Mesendoderm (in vitro differentiated cells): ENCODE measurements at regions not wholly inside any gene's neighbourhood (a gene's known extent, or its start where the extent isn't known, plus 50 kb on each side); places are given as distances from the start of the nearest gene placed in this dataset.

Experiments
- DNase-seq: peaks from one replicate; pipeline ENCODE4 v3.0.0; 2013
- H2AK5ac ChIP-seq: 2 replicates; pipeline ENCODE4 v1.6.1; 2013; ENCODE audit warnings: low read length, inconsistent platforms
- H2BK120ac ChIP-seq: 2 replicates; pipeline ENCODE4 v1.6.1; 2013; ENCODE audit warnings: low read depth, mild to moderate bottlenecking, low read length, moderate library complexity, mixed read lengths
- H2BK15ac ChIP-seq: replicated peaks from 2 replicates; pipeline ENCODE4 v1.6.1; 2013; ENCODE audit warnings: low read depth, mild to moderate bottlenecking, moderate library complexity
- H2BK5ac ChIP-seq: 2 replicates; pipeline ENCODE4 v1.6.1; 2013; ENCODE audit warnings: low read length, inconsistent platforms
- H3K18ac ChIP-seq: 2 replicates; pipeline ENCODE4 v1.6.1; 2013; ENCODE audit warnings: mild to moderate bottlenecking, low read length, mixed read lengths
- H3K23ac ChIP-seq: one replicate; pipeline ENCODE4 v1.6.1; 2013; ENCODE audit warnings: low read length
- H3K27ac ChIP-seq: 2 replicates; pipeline ENCODE4 v1.5.1; 2013; ENCODE audit warnings: low read depth, mild to moderate bottlenecking, inconsistent platforms, low read length, moderate library complexity
- H3K27me3 ChIP-seq: 2 replicates; pipeline ENCODE4 v1.6.1; 2013; ENCODE audit warnings: low read length, control low read depth, mild to moderate bottlenecking, inconsistent platforms; ENCODE audit not compliant: insufficient read depth, poor library complexity
- H3K36me3 ChIP-seq: 2 replicates; pipeline ENCODE4 v1.6.1; 2013; ENCODE audit warnings: low read length, inconsistent platforms; ENCODE audit not compliant: control insufficient read depth, insufficient read depth
- H3K4ac ChIP-seq: one replicate; pipeline ENCODE4 v1.6.1; 2013; ENCODE audit warnings: low read depth, mild to moderate bottlenecking, low read length, moderate library complexity
- H3K4me1 ChIP-seq: 2 replicates; pipeline ENCODE4 v1.6.1; 2013; ENCODE audit warnings: low read depth, low read length, inconsistent platforms; ENCODE audit not compliant: control insufficient read depth
- H3K4me2 ChIP-seq: 2 replicates; pipeline ENCODE4 v1.6.1; 2013; ENCODE audit warnings: low read length
- H3K4me3 ChIP-seq: 2 replicates; pipeline ENCODE4 v1.5.1; 2013; ENCODE audit warnings: mild to moderate bottlenecking, low read length
- H3K56ac ChIP-seq: one replicate; pipeline ENCODE4 v1.6.1; 2013; ENCODE audit warnings: low read length
- H3K79me1 ChIP-seq: 2 replicates; pipeline ENCODE4 v1.6.1; 2013; ENCODE audit warnings: low read length, inconsistent platforms
- H3K79me2 ChIP-seq: 2 replicates; pipeline ENCODE4 v1.6.1; 2013; ENCODE audit warnings: mild to moderate bottlenecking, low read length; ENCODE audit not compliant: control insufficient read depth, insufficient read depth
- H3K9ac ChIP-seq: 2 replicates; pipeline ENCODE4 v1.6.1; 2013; ENCODE audit warnings: low read length, inconsistent platforms
- H4K5ac ChIP-seq: one replicate; pipeline ENCODE4 v1.6.1; 2013; ENCODE audit warnings: low read length
- H4K8ac ChIP-seq: one replicate; pipeline ENCODE4 v1.6.1; 2013; ENCODE audit warnings: low read depth, mild to moderate bottlenecking, control low read depth, low read length, moderate library complexity
- WGBS: extraction: QIAGEN DNeasy Blood & Tissue Kit; methylation state at CpG from one replicate; pipeline ENCODE4 v1.1.7; 2013; ENCODE audit warnings: low lambda C conversion rate, missing lambda C conversion rate; ENCODE audit not compliant: insufficient coverage; ENCODE audit errors: extremely low coverage; 5-methylcytosine and 5-hydroxymethylcytosine counted together

- H4K5ac ChIP-seq = no peak overlapping the region
- DNase-seq = no peak
- no peak overlapping the region for H2BK5ac ChIP-seq
- H3K36me3 ChIP-seq = no peaks in the 10 kb centered on the region
- H3K79me1 ChIP-seq = no peaks in the 10 kb centered on the region
- H2BK120ac ChIP-seq = no peak overlapping the region
- no peak overlapping the region for H3K9ac ChIP-seq
- H2BK15ac ChIP-seq = no peak overlapping the region
- H3K56ac ChIP-seq = no peak overlapping the region
- H3K27ac ChIP-seq = no peak overlapping the region
- H3K4me2 ChIP-seq = no peak overlapping the region
- WGBS = no CpG with 5 or more reads among the region's 4 CpGs
- no peaks in the 10 kb centered on the region for H3K79me2 ChIP-seq
- H4K8ac ChIP-seq = no peak overlapping the region
- H3K4ac ChIP-seq = no peak overlapping the region
- H2AK5ac ChIP-seq = no peak overlapping the region
- H3K4me1 ChIP-seq = no peaks in the 10 kb centered on the region
- no peaks in the 10 kb centered on the region for H3K27me3 ChIP-seq
- no peak overlapping the region for H3K4me3 ChIP-seq
- H3K23ac ChIP-seq = no peak overlapping the region
- no peak overlapping the region for H3K18ac ChIP-seq
Measured at GRCh38 chr5:125286271-125286670, 539.8 kb upstream of the ZNF608 start.

- Histone ChIP-seq H3K9ac (no peak overlapping the region), H2BK120ac (no peak overlapping the region), H2BK5ac (no peak overlapping the region), H3K27ac (no peak overlapping the region), H3K4me1 (no peaks in the 10 kb centered on the region), H3K23ac (no peak overlapping the region), H3K4ac (no peak overlapping the region), H3K4me3 (no peak overlapping the region), H2BK15ac (no peak overlapping the region), H3K18ac (no peak overlapping the region), H4K5ac (no peak overlapping the region), H3K27me3 (no peaks in the 10 kb centered on the region), H3K79me1 (no peaks in the 10 kb centered on the region), H2AK5ac (no peak overlapping the region), H3K79me2 (no peaks in the 10 kb centered on the region), H4K8ac (no peak overlapping the region), H3K36me3 (no peaks in the 10 kb centered on the region), H3K56ac (no peak overlapping the region), H3K4me2 (no peak overlapping the region)
- DNase-seq = no peak
Measured at GRCh38 chr5:125289606-125290005, 543.2 kb upstream of the ZNF608 start.

GRCh38 chr5:125290935-125291334 is 544.5 kb upstream of the ZNF608 start:
- H3K18ac ChIP-seq = peak overlapping the region; percentile 45
- no peak overlapping the region for H3K23ac ChIP-seq
- H3K4me1 ChIP-seq = no peaks in the 10 kb centered on the region
- no peak overlapping the region for H4K8ac ChIP-seq
- no peaks in the 10 kb centered on the region for H3K79me2 ChIP-seq
- no peak overlapping the region for H3K4me3 ChIP-seq
- H2AK5ac ChIP-seq = no peak overlapping the region
- no peak overlapping the region for H2BK15ac ChIP-seq
- no peaks in the 10 kb centered on the region for H3K27me3 ChIP-seq
- H3K27ac ChIP-seq = no peak overlapping the region
- no peak overlapping the region for H4K5ac ChIP-seq
- H3K36me3 ChIP-seq = no peaks in the 10 kb centered on the region
- no peak overlapping the region for H3K9ac ChIP-seq
- no peak for DNase-seq
- WGBS = no CpG with 5 or more reads among the region's 5 CpGs
- no peak overlapping the region for H3K56ac ChIP-seq
- no peak overlapping the region for H2BK5ac ChIP-seq
- no peaks in the 10 kb centered on the region for H3K79me1 ChIP-seq
- no peak overlapping the region for H3K4me2 ChIP-seq
- no peak overlapping the region for H3K4ac ChIP-seq
- H2BK120ac ChIP-seq = no peak overlapping the region

- Histone ChIP-seq H2BK120ac (no peak overlapping the region), H4K5ac (no peak overlapping the region), H3K4me2 (no peak overlapping the region), H3K56ac (no peak overlapping the region), H2BK5ac (no peak overlapping the region), H3K4me3 (no peak overlapping the region), H4K8ac (no peak overlapping the region), H3K18ac (no peak overlapping the region), H3K4ac (no peak overlapping the region), H3K27ac (no peak overlapping the region), H3K27me3 (no peaks in the 10 kb centered on the region), H3K9ac (no peak overlapping the region), H2AK5ac (no peak overlapping the region), H3K23ac (no peak overlapping the region), H2BK15ac (no peak overlapping the region), H3K79me1 (no peaks in the 10 kb centered on the region), H3K36me3 (no peaks in the 10 kb centered on the region), H3K79me2 (no peaks in the 10 kb centered on the region), H3K4me1 (no peaks in the 10 kb centered on the region)
- no peak for DNase-seq
- WGBS = no CpG with 5 or more reads among the region's 4 CpGs
Measured at GRCh38 chr5:125291447-125291846, 545.0 kb upstream of the ZNF608 start.

GRCh38 chr5:125293223-125293622 is 546.8 kb upstream of the ZNF608 start:
- Histone ChIP-seq H4K5ac (no peak overlapping the region), H3K4ac (no peak overlapping the region), H3K79me1 (no peaks in the 10 kb centered on the region), H2BK120ac (no peak overlapping the region), H3K27me3 (no peaks in the 10 kb centered on the region), H3K4me2 (no peak overlapping the region), H3K79me2 (no peaks in the 10 kb centered on the region), H3K56ac (no peak overlapping the region), H4K8ac (no peak overlapping the region), H3K4me1 (no peaks in the 10 kb centered on the region), H2BK15ac (no peak overlapping the region), H3K9ac (no peak overlapping the region), H2BK5ac (no peak overlapping the region), H2AK5ac (no peak overlapping the region), H3K4me3 (no peak overlapping the region), H3K27ac (no peak overlapping the region), H3K23ac (no peak overlapping the region), H3K18ac (no peak overlapping the region), H3K36me3 (no peaks in the 10 kb centered on the region)
- DNase-seq = no peak
- no CpG with 5 or more reads among the region's 1 CpG for WGBS

- H3K79me2 ChIP-seq = no peaks in the 10 kb centered on the region
- no peak overlapping the region for H3K18ac ChIP-seq
- no peak overlapping the region for H2BK15ac ChIP-seq
- no peak overlapping the region for H4K5ac ChIP-seq
- H2BK5ac ChIP-seq = no peak overlapping the region
- WGBS = no CpG with 5 or more reads among the region's 4 CpGs
- H2BK120ac ChIP-seq = no peak overlapping the region
- no peaks in the 10 kb centered on the region for H3K36me3 ChIP-seq
- no peaks in the 10 kb centered on the region for H3K79me1 ChIP-seq
- H4K8ac ChIP-seq = no peak overlapping the region
- H3K56ac ChIP-seq = no peak overlapping the region
- no peak overlapping the region for H3K23ac ChIP-seq
- DNase-seq = no peak
- H3K27ac ChIP-seq = no peak overlapping the region
- H3K27me3 ChIP-seq = no peaks in the 10 kb centered on the region
- no peak overlapping the region for H3K4ac ChIP-seq
- no peak overlapping the region for H3K4me3 ChIP-seq
- no peak overlapping the region for H3K4me2 ChIP-seq
- no peaks in the 10 kb centered on the region for H3K4me1 ChIP-seq
- H2AK5ac ChIP-seq = no peak overlapping the region
- no peak overlapping the region for H3K9ac ChIP-seq
Measured at GRCh38 chr5:125293726-125294125, 547.3 kb upstream of the ZNF608 start.
